HG03159 (cell line): ENCODE measurements at regions not wholly inside any gene's neighbourhood (a gene's known extent, or its start where the extent isn't known, plus 50 kb on each side); places are given as distances from the start of the nearest gene placed in this dataset.
"Not testable (repeated sequence)": the region's sequence is repeated elsewhere in the genome, so short reads cannot be mapped to it uniquely, and the experiment has no call there.

ENCODE experiments used
- ATAC-seq: cut with Tn5 transposase; IDR thresholded peaks from one replicate; pipeline ENCODE4 v1.9.1; 2021; ENCODE audit warnings: mild to moderate bottlenecking, moderate library complexity; ENCODE audit not compliant: unreplicated experiment

GRCh38 chr5:86671536-86671935 is 53.8 kb downstream of the COX7C start:
- no peak for ATAC-seq

- no peak for ATAC-seq
These were observed 56.3 kb downstream of the COX7C start for GRCh38 chr5:86674069-86674468.

GRCh38 chr5:86675311-86675710 is 57.6 kb downstream of the COX7C start:
- ATAC-seq, result no peak

- ATAC-seq, result peak; percentile 73
These were observed 61.8 kb downstream of the COX7C start for GRCh38 chr5:86679529-86679928.

GRCh38 chr5:86679949-86680348 is 62.2 kb downstream of the COX7C start:
- no peak for ATAC-seq

GRCh38 chr5:86684222-86684621 is 66.5 kb downstream of the COX7C start:
- no peak for ATAC-seq

- ATAC-seq, result no peak
These were observed 68.3 kb downstream of the COX7C start for GRCh38 chr5:86686046-86686445.

GRCh38 chr5:86688406-86688805 is 70.7 kb downstream of the COX7C start:
- no peak for ATAC-seq

GRCh38 chr5:86689103-86689729 is 71.5 kb downstream of the COX7C start:
- ATAC-seq, result no peak

GRCh38 chr5:86709157-86709881 is 91.6 kb downstream of the COX7C start:
- ATAC-seq, result no peak

GRCh38 chr5:86716121-86716520 is 98.4 kb downstream of the COX7C start:
- no peak for ATAC-seq

- not testable (repeated sequence) for ATAC-seq
These were observed 113.8 kb downstream of the COX7C start for GRCh38 chr5:86731319-86732117.

- no peak for ATAC-seq
These were observed 117.6 kb downstream of the COX7C start for GRCh38 chr5:86735370-86735769.

GRCh38 chr5:86737579-86737978 is 119.8 kb downstream of the COX7C start:
- ATAC-seq, result no peak

- peak; percentile 64 for ATAC-seq
These were observed 130.9 kb downstream of the COX7C start for GRCh38 chr5:86748538-86749105.

- no peak for ATAC-seq
These were observed 132.1 kb downstream of the COX7C start for GRCh38 chr5:86749841-86750240.

- ATAC-seq, result no peak
These were observed 139.1 kb downstream of the COX7C start for GRCh38 chr5:86756839-86757238.

GRCh38 chr5:86757824-86758223 is 140.1 kb downstream of the COX7C start:
- no peak for ATAC-seq

GRCh38 chr5:86760661-86761060 is 142.9 kb downstream of the COX7C start:
- no peak for ATAC-seq

- no peak for ATAC-seq
These were observed 146.2 kb downstream of the COX7C start for GRCh38 chr5:86763929-86764328.

GRCh38 chr5:86765778-86766502 is 148.2 kb downstream of the COX7C start:
- no peak for ATAC-seq
